A673 (cell line): ENCODE measurements at regions not wholly inside any gene's neighbourhood (a gene's known extent, or its start where the extent isn't known, plus 50 kb on each side); places are given as distances from the start of the nearest gene placed in this dataset.

Experiments used
- EZH2 ChIP-seq: fragments of 200-600 bp; sonication (generic); IDR thresholded peaks from 2 replicates; pipeline ENCODE4 v1.6.1; 2017; ENCODE audit warnings: borderline replicate concordance, low read depth, mild to moderate bottlenecking, mixed read lengths, antibody characterized with exemption, low read length; ENCODE audit not compliant: poor library complexity, severe bottlenecking
- TF ChIP-seq, protein P1 (sequence below): fragments of 300-800, 200-600 bp; sonication (generic); conservative IDR thresholded peaks from 2 replicates; pipeline ENCODE4 v1.5.1; 2017; ENCODE audit warnings: low read depth, mild to moderate bottlenecking, antibody characterized with exemption, low read length, moderate library complexity, mixed read lengths

DNA sequence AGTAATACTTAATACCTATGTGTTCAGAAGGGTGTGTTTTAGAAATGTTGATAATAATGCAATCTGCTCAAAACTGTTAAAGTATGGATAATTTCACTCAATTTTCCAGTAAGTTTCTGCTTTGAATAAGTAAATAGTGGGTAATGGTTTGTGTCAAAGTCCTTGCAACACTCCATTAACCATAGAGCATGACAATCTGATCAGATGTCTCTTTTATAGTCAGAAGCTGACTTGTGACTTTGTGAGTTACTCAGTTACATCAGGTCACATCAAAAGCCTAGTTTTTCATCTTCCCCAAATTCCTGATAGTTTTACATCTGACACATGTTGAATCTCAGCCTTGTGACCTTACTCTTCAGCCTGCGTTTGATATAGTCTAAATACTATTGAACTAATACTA, 338.0 kb downstream of the EFNB2 start:
- TF ChIP-seq, protein P1, sequence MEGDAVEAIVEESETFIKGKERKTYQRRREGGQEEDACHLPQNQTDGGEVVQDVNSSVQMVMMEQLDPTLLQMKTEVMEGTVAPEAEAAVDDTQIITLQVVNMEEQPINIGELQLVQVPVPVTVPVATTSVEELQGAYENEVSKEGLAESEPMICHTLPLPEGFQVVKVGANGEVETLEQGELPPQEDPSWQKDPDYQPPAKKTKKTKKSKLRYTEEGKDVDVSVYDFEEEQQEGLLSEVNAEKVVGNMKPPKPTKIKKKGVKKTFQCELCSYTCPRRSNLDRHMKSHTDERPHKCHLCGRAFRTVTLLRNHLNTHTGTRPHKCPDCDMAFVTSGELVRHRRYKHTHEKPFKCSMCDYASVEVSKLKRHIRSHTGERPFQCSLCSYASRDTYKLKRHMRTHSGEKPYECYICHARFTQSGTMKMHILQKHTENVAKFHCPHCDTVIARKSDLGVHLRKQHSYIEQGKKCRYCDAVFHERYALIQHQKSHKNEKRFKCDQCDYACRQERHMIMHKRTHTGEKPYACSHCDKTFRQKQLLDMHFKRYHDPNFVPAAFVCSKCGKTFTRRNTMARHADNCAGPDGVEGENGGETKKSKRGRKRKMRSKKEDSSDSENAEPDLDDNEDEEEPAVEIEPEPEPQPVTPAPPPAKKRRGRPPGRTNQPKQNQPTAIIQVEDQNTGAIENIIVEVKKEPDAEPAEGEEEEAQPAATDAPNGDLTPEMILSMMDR, result no peak
- TF ChIP-seq EZH2, result no peak
